ENCODE measurements at regions not wholly inside any gene's neighbourhood (a gene's known extent, or its start where the extent isn't known, plus 50 kb on each side); places are given as distances from the start of the nearest gene placed in this dataset.

- DNase-seq: no peak
Observed at GRCh38 chr2:240210198-240210965, 69.9 kb upstream of the OTOS start.

- no peak for DNase-seq
Observed at GRCh38 chr2:240211096-240211495, 70.6 kb upstream of the OTOS start.

- no peak for DNase-seq
Observed at GRCh38 chr2:240211598-240212424, 71.4 kb upstream of the OTOS start.

- DNase-seq: no peak
Observed at GRCh38 chr2:240212425-240213225, 72.2 kb upstream of the OTOS start.

GRCh38 chr2:240213226-240213475 is 72.7 kb upstream of the OTOS start:
- no peak for DNase-seq

- DNase-seq: no peak
Observed at GRCh38 chr2:240213476-240214421, 73.3 kb upstream of the OTOS start.

GRCh38 chr2:240214790-240215675 is 74.6 kb upstream of the OTOS start:
- no peak for DNase-seq

- DNase-seq: no peak
Observed at GRCh38 chr2:240215676-240216051, 75.2 kb upstream of the OTOS start.

GRCh38 chr2:240216167-240216566 is 75.7 kb upstream of the OTOS start:
- DNase-seq: no peak

- no peak for DNase-seq
Observed at GRCh38 chr2:240217431-240218301, 77.2 kb upstream of the OTOS start.

GRCh38 chr2:240219208-240219890 is 78.9 kb upstream of the OTOS start:
- no peak for DNase-seq

GRCh38 chr2:240220371-240220770 is 79.9 kb upstream of the OTOS start:
- DNase-seq: peak; percentile 46

- no peak for DNase-seq
Observed at GRCh38 chr2:240223631-240224030, 83.2 kb upstream of the OTOS start.

- DNase-seq: peak; percentile 58
Observed at GRCh38 chr2:240224676-240225075, 84.2 kb upstream of the OTOS start.

GRCh38 chr2:240225131-240225530 is 84.7 kb upstream of the OTOS start:
- no peak for DNase-seq

GRCh38 chr2:240225660-240226475 is 85.4 kb upstream of the OTOS start:
- DNase-seq: no peak

- DNase-seq: no peak
Observed at GRCh38 chr2:240226672-240227537, 86.4 kb upstream of the OTOS start.

All from EL (cell line).